G401 (cell line): ENCODE measurements at regions not wholly inside any gene's neighbourhood (a gene's known extent, or its start where the extent isn't known, plus 50 kb on each side); places are given as distances from the start of the nearest gene placed in this dataset.

ENCODE experiments used
- DNase-seq: peaks from one replicate; pipeline ENCODE4 v3.0.0-alpha.2; 2015; ENCODE audit warnings: low spot score
- in situ Hi-C: cut with HindIII; loops from 2 replicates; pipeline ENCODE4 v1.10.0; 2016; ENCODE audit warnings: low sequenced_read_pairs, mixed read lengths

DNA sequence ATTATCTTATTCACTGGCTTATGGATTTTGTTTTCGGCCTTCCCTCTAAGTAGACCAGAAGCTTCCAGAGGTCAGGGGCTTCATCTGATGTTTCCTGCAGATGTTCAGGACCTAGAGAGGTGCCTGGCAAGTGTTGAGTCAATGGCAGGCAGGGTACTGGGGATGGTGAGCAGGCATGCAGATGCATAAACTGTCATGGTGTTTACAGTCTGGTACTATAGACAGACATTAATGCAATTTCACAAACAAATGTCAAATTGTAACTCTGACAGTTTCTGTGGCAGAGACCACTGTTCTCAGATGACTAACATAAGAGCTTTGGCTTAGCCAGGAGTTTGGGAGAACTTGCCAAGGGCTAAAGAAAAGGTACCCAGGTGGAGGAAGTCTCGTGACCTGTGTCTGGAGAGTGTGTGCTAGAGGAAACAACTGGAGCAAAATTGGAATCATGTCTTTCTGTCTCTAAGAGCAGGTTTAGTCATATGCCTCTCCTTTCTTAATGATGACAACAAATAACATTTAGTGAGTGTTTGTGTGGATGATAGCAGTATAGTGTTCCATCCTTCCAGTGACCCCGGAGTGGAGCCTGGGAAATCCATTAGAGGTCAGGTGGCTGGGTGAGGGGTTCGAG lies 53.7 kb upstream of the TRAK1 start:
- DNase-seq = no peak
- in situ Hi-C loops = no loop called here

DNA sequence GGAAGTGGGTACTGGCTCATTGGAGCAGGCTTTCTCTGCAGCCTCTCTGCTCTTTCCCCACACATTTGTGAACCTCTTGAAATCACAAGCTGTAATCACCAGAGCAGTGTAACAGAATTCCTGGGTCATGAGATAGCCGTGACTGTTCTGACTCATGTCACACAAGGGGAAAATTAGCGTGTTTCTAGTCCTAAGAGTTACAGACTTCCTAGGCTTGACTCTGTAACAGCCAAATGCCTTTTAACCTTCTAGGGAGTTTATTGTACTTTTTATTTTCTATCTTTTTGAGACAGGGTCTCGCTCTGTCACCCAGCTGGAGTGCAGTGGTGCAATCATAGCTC lies 54.7 kb upstream of the TRAK1 start:
- no peak for DNase-seq
- in situ Hi-C loops = no loop called here

DNA sequence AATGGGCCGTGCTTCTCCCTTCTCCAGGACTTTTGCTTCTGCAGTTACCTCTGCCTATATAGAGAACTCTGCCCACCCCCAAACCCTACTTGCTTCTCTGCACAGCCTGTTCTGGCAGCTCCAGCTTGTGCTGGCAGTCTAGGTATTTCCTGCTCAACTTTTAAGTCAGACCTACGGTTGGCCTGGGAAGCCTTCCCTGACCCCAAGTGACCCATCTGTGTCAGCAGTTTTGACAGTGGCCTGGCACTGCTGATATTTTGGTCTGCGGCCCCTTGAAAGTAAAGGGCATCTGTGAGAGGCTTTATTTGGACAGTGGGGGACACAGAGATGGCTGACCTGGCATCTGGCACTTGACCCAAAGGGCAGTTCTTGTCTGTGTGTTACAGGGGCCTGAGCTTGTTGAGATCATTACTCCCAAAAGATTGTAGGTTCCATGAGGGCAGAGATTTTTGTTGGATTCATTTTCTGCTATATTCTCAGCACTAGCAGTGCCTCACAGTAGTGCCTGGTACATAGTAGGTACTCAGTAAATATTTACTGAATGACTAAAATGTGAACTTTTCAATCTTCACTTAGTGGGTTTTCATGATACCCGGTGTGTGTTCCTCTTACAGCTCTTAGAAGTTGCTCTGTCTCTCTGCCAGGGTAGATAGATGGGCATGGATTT lies 55.2 kb upstream of the TRAK1 start:
- in situ Hi-C loops = no loop called here
- no peak for DNase-seq

DNA sequence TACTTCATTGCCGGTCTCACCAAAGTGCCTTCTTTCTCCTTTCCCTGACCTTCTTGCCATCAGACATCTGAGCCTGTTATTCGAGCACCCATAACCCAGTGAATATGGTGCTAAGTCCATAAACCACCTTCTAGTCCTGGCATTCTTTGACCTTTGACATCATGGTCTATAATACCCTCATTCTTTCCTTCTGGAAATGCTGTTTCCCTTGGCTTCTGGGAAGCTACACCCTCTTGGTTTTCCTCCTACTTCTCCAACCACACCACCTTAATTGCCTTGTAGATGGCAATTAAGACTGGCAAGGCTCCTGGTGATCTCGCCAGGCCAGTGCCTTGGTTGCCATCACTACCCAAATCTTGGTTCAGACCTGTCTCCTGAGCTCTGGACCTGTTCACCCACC lies 56.1 kb upstream of the TRAK1 start:
- DNase-seq = no peak
- in situ Hi-C loops = no loop called here

DNA sequence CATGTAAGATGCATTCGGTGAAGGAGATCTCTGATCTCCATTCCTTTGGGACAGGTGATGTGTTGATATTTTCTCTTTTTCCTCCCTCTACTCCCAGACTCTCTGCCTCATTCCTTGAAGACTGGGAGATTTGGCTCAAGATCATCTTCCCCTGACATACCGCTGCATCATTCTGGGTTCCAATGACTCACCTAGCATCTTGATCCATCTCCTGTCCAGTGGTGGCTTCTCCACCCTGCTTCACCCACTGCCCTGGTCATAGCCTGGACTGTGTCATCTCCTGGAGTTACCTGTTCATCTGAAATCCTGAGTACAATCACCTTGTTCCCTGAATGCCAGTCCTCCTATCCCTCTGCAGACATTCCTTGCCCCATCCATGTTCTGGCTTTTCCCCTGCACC lies 57.4 kb upstream of the TRAK1 start:
- no peak for DNase-seq
- in situ Hi-C loops = no loop called here

DNA sequence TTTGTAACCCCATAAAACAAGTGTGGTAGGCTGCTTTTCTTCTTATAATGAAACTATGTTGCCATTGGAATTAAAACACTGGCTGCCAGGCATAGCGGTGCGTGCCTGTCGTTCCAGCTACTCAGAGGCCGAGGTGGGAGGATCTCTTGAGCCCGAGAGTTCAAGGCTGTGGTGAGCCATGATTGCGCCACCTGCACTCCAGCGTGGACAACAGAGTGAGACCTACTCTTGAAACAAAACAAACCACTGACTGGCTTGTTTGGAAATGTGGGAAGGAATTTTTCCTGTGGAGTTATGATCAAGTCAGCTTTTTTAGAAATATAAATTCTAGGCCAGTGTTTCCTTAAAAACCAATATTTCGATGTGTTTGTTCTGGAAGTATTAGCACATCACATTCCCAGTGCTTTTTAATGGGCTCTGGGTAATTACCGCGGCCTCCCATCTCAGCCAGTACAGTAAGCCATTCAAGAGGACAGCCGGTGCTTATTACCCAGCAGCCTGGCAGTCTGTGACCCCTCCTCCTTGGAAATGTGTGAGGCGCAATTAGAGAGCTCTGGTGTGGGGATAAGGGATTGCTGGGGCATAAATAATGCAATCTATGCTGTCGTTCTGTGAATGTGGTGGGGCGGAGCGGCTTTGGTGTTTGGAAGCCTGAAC lies 58.3 kb upstream of the TRAK1 start:
- in situ Hi-C loops = no loop called here
- peak; percentile 86 for DNase-seq

DNA sequence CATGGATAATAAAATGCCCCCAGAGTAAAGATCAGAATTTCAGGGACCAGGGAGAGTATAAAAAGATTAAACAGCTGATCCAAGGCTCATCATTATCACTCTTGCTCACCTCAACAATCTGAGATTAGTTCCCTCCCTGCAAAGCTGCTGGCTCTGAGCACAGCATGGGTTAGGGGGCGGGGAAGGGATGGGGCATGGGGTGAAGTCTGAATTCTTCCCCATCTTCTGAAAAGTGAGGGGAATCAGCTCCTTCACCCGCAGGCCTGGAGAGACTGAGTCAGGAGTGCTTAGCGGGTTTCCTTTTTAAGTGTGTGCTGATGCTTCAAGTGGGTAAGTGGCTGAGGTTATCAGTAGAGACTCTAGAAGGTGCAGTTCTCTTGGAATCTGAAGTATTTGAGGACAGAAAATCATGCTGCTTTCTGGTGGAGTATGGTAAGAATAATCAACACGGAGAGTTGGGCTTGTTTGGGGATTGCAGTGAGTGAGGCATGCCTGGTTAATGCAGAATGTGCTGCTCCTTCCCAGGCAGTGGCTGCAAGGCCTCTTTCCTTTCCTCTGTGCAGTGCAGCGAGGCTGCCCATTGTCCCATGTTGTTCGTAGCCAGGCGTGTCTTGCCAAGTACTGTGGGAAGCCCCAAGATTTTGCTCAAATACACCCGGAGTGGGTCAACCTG lies 59.2 kb upstream of the TRAK1 start:
- in situ Hi-C loops = no loop called here
- peak; percentile 72 for DNase-seq

DNA sequence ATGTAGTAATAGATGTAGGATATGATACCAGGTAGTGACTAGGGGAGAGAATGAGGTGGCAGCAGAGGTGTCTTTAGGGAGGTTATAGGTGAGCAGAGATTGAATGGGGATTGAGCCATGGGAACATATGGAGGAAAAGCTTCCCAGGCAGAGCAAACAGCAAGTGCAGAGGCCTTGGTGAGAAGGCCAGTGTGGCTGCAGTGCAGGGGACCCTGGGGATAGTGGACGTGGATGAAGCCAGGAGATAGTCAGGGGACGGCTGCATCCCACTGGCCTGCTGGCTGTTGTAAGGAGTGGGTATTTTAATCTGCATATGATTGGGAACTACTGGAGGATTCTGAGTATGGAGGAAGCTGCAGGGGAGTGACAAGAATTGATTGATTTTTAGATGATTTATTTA lies 62.7 kb upstream of the TRAK1 start:
- in situ Hi-C loops = no loop called here
- no peak for DNase-seq

DNA sequence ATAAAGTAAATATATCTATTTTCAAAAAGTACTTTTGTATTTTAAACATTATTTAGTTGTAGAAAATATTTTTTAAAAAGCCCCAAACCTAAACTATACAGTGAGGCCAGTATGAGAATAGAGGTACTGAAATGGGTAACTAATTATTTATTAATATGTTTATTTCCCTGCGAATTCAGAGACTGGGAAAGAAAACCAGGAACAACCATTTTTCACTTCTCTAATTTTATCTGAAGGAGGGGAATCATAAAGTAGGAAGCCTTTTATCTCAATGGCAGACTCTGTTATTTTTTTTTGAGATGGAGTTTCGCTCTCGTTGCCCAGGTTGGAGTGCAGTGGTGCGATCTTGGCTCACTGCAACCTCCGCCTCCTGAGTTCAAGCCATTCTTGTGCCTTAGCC lies 63.6 kb upstream of the TRAK1 start:
- DNase-seq = no peak
- in situ Hi-C loops = no loop called here

DNA sequence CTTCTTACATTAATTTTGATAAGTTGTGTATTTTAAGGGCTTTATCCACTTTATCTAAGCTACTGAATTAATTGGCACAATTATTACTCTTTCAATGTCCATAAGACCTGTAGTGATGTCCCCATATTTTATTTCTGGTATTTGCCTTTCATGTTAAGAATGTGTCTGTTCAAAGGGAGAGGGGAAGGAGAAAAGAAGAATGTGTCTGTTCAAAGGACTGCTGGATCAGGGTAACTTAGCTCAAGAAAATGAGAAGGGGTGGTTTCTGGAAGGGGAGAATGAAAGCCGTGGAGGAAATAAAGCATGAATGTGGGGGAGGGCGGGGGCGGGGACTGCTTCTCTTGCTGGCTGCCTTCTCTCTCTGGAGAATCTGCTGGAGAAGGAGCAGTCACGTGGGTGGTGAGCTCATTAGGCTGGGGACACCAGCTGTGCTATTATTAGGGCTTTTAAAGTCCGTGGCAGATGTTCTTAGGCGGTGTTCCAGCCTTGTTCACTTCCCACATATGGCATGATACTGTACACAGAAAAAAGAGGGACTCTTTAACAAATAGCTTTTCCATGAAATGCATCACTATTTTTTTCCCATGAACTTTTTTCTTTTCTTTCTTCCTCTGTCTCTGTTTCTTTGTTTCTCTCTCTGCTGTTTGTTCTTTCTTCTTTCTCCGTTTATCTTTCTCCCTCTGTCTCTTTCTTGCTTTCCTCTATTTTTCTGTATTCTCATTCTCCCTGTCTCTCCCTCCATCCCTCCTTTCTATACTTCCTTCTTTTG lies 63.7 kb upstream of the ULK4 start:
- in situ Hi-C loops = no loop called here

DNA sequence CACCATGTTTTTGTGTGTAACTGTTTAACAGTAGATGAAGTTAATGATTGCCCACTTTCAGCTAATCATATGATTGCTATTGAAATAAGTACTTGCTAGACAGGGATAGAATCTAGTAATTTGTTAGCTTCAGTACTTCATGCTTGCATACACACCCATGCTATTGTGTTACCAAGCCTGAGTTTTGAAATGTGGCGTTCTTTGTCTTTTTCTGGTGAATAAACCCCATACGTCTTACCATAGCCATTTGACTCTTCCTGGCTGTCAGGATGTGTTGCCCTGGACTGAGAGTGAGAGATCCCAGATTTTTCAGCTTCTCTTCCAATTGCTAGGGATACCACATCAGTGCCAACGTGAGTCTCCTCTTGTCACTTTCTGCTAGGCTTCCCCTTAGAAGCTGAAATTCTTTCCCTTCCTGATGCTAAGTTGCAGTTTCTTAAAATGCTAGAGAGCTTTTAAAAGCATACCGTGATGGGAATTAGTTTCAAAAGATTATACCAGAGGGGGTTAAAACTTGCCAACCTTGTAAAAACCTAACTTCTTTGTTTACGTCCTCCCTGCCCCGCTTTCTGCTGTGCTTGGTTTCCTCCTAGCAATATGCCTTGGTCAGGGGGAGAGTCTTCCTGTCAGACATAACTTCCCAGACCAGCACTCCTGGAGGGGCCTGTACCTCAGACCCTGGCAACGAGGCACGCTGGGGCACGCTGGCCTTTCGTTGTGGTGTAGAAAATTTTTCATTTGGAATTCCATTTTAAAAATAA lies 62.9 kb upstream of the ULK4 start:
- in situ Hi-C loops = no loop called here
- no peak for DNase-seq

More for the DNA sequence above, 63.7 kb upstream of the ULK4 start:
- DNase-seq = peak; percentile 64

DNA sequence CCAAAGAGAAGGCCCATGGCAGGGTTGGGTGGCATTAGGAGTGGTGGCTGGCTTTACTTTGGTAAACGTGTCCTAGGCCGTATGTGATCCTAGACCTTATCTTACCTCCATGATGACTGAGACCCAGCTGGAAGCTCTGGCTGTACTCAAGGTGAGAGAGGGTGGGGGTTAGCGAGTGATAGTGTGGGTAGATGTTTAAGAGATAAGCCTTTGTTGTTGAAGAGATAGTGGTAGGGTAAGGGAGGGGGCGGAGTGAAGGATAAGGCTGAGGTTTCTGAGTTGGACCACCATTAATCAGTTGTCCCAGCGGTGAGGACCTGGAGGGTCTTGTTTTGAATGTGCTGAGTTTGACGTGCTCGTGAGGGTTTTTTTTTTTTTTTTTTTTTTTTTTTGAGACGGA lies 61.5 kb upstream of the ULK4 start:
- in situ Hi-C loops = no loop called here
- no peak for DNase-seq

DNA sequence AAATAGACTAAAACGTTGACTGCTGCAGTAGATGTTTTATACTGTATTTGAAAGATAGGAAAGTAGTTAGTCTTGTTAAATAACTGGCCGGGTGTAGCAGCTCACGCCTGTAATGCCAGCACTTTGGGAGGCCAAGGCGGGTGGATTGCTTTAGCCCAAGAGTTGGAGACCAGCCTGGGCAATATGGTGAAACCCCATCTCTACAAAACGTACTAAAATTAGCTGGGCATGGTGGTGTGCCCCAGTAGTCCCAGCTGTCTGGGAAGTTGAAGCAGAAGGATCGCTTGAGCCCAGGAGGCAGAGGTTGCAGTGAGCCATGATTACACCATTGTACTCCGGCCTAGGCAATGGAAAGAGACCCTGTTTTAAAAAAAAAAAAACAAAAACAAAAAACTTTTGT lies 60.5 kb upstream of the ULK4 start:
- DNase-seq = no peak
- in situ Hi-C loops = no loop called here

DNA sequence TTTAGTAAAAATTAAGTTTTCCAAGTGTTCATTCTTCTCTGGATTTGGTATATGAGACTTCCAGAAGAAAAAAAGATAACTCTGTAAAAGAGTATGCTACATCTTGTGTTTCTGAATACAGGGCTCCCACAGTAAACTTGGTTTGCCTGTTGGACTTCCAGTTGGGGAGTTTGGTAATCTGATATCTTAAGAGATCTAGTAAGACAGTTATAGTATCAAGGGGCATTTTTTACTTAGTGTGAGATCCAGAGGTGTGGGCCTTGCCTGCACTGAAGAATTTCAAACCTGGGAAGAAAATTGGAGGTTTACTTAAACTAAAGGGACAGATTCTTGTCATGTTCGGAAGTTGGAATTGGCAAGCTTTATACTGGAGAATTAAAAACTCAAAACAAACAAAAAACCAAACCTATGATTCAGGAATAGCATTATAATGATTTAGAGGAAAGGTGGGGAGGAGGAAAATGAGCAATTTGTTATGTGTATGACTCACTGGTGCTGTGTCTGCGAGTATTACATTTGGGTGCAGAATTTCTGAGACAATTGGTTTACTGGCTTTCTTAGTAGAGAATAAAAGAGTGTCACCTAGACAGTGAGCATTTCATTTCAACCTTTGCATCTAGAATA lies 58.9 kb upstream of the ULK4 start:
- DNase-seq = no peak
- in situ Hi-C loops = no loop called here

DNA sequence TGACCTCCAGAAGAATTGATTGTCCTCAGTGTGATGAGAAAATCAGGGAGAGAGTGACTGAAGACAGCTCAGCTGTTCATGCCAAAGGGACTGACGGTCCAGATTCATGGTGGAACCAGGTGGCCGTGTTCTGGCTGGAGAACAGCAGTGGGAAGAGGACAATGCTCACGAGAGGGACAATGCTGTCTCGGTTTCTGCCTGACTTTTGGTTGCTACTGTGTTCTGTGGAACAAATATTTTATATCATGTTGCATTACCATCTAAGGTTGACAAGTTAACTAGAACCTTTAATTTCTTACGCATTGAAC lies 58.0 kb upstream of the ULK4 start:
- DNase-seq = peak; percentile 81
- in situ Hi-C loops = no loop called here

DNA sequence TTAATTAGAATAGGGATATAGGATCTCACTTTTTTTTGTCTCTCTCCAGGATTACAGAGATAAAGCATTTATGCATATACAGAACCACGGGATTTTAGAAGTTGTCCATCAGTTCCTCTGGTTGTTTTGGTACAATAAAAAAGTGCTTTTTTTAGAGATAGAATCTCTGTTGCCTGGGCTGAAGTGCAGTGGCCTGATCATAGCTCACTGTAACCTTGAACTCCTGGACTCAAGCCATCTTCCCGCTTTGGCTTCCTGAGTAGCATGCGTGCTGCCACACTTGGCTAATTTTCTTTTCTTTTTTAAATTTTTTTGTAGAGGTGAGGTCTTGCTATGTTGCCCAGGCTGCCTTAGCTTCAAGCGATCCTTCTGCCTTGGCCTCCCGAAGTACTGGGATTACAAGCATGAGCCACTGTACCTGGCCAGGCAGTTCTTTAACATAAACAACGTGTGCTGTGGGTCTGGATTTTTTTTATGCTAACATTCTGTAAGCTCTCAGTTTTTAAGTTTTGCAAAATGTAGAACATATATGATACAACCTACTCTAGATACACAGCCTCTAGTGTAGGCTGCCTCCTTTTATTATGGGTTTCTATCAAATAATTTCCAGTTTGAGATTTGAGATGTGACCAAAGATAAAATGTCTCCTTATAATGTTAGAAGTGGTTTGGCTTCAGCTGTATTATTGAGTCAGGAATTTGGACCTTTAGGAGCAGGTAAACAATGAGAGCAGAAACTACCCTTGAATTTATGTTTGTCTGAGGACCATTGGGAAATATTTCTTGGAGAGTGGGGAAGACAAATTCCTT lies 57.4 kb upstream of the ULK4 start:
- DNase-seq = peak; percentile 60
- in situ Hi-C loops = no loop called here

DNA sequence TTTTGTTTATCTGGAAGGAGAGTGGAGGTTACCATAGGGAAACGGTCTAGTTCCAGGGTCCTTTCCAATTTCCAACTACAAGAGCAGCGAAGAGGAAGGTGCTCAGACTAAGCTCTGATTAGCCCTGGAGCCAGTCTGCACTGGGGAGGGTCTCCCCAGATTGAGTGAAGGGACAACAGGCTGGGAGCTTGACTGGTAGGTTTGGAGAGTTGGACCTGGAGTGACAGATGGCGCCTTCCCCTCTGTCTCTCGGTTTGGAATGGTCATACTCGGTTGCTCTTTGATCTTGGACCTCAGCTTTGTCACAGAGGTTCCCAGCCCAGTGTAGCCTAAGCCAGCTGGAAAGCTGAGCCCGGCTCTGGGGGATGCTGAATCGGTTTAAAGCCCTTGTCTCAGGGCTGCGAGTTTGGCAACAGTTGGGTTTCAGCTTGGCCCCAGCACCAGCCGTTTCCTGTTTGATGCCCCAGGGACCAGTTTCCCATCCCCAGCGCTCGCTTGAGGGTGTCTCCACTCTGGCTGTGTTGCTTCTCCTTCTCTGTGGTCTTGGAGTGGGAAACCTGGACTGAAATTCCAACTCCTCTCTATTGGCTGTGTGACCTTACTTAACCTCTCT lies 53.1 kb upstream of the ULK4 start:
- in situ Hi-C loops = no loop called here
- DNase-seq = peak; percentile 72
